ENCODE measurements at regions not wholly inside any gene's neighbourhood (a gene's known extent, or its start where the extent isn't known, plus 50 kb on each side); places are given as distances from the start of the nearest gene placed in this dataset.

GRCh38 chr10:35743851-35744250 lies 101.8 kb upstream of the FZD8 start:
- Histone ChIP-seq H2AFZ (ENCODE audit: low read depth, low read length, poor library complexity, severe bottlenecking) (no peak overlapping the region), H3K9ac (ENCODE audit: low read length) (no peak overlapping the region), H3K27ac (ENCODE audit: low read depth, low read length) (no peak overlapping the region), H3K27me3 (ENCODE audit: insufficient read depth, low read length) (no peaks in the 10 kb centered on the region), H4K20me1 (ENCODE audit: insufficient read depth) (no peaks in the 10 kb centered on the region), H3K4me2 (ENCODE audit: low read length) (no peak overlapping the region), H3K4me1 (ENCODE audit: control insufficient read depth in 1 of 2, insufficient read depth in 2 of 2, low read length in 2 of 2) (no peaks in the 10 kb centered on the region), H3K9me2 (ENCODE audit: insufficient read depth) (no peaks in the 10 kb centered on the region), H3K79me2 (ENCODE audit: insufficient read depth, low read length) (no peaks in the 10 kb centered on the region), H3K4me3 (replicated peaks in 1 of 2; ENCODE audit: low read depth in 1 of 2, low read length in 2 of 2) (no peak overlapping the region), H3K9me3 (ENCODE audit: control insufficient read depth in 1 of 2, insufficient read depth in 1 of 2, low read depth in 1 of 2, low read length in 2 of 2) (no peaks in the 10 kb centered on the region), H3K36me3 (ENCODE audit: control insufficient read depth in 1 of 2, insufficient read depth in 2 of 2, low read length in 2 of 2) (no peaks in the 10 kb centered on the region)
- no peak for DNase-seq (ENCODE audit: low read depth, low spot score)
- ChIA-PET RAD21 (ENCODE audit: low non-redundant PET in 1 of 2, low total read pairs in 2 of 2, uncharacterized antibody in 2 of 2, unreplicated experiment in 2 of 2) (no interaction called here), POLR2A (no interaction called here), CTCF (no interaction called here)
- no TSS peak for BruUV-seq (replicated peaks)
- no peak for ATAC-seq
- intact Hi-C loops (cut with micrococcal nuclease): no loop called here
- TF ChIP-seq ZBTB33 (IDR thresholded peaks at IDR 0.05; ENCODE audit: extremely low read depth, insufficient replicate concordance, low read length): no peak
- TF ChIP-seq ZFX (IDR thresholded peaks at IDR 0.05): no peak

GRCh38 chr10:35743351-35743750 lies 101.3 kb upstream of the FZD8 start:
- H3K9ac ChIP-seq (ENCODE audit: low read length): no peak overlapping the region
- no peaks in the 10 kb centered on the region for H3K36me3 ChIP-seq (ENCODE audit: control insufficient read depth in 1 of 2, insufficient read depth in 2 of 2, low read length in 2 of 2)
- no peaks in the 10 kb centered on the region for H3K27me3 ChIP-seq (ENCODE audit: insufficient read depth, low read length)
- DNase-seq (ENCODE audit: low read depth, low spot score) (no peak), ATAC-seq (no peak)
- H3K27ac ChIP-seq (ENCODE audit: low read depth, low read length): no peak overlapping the region
- H3K4me2 ChIP-seq (ENCODE audit: low read length): no peak overlapping the region
- POLR2A ChIA-PET: no interaction called here
- no peaks in the 10 kb centered on the region for H4K20me1 ChIP-seq (ENCODE audit: insufficient read depth)
- H2AFZ ChIP-seq (ENCODE audit: low read depth, low read length, poor library complexity, severe bottlenecking): no peak overlapping the region
- no peak overlapping the region for H3K4me3 ChIP-seq (replicated peaks in 1 of 2; ENCODE audit: low read depth in 1 of 2, low read length in 2 of 2)
- H3K4me1 ChIP-seq (ENCODE audit: control insufficient read depth in 1 of 2, insufficient read depth in 2 of 2, low read length in 2 of 2): no peaks in the 10 kb centered on the region
- intact Hi-C loops (cut with micrococcal nuclease): no loop called here
- no peaks in the 10 kb centered on the region for H3K9me2 ChIP-seq (ENCODE audit: insufficient read depth)
- no TSS peak for BruUV-seq (replicated peaks)
- H3K9me3 ChIP-seq (ENCODE audit: control insufficient read depth in 1 of 2, insufficient read depth in 1 of 2, low read depth in 1 of 2, low read length in 2 of 2): no peaks in the 10 kb centered on the region
- TF ChIP-seq RAD21 (IDR thresholded peaks at IDR 0.05; ENCODE audit: low read depth): no peak
- H3K79me2 ChIP-seq (ENCODE audit: insufficient read depth, low read length): no peaks in the 10 kb centered on the region
- RAD21 ChIA-PET (ENCODE audit: low non-redundant PET in 1 of 2, low total read pairs in 2 of 2, uncharacterized antibody in 2 of 2, unreplicated experiment in 2 of 2): no interaction called here
- CTCF ChIA-PET: no interaction called here
